ENCODE measurements at regions not wholly inside any gene's neighbourhood (a gene's known extent, or its start where the extent isn't known, plus 50 kb on each side); places are given as distances from the start of the nearest gene placed in this dataset.

GRCh38 chr16:59586331-59586730 lies 852.2 kb upstream of the GOT2 start:
- WGBS, 2 donors, result 44 to 46% methylated on average over 1 of the region's 1 CpG
- no peak for DNase-seq
- no peaks in the 10 kb centered on the region for H3K36me3 ChIP-seq (ENCODE audit: low read depth, missing control alignments)
- no peaks in the 10 kb centered on the region for H3K27me3 ChIP-seq
- no peaks in the 10 kb centered on the region for H3K9me3 ChIP-seq
- TF ChIP-seq POLR2A (IDR thresholded peaks at IDR 0.05) (no peak), CTCF (IDR thresholded peaks at IDR 0.05) (no peak)
- no peaks in the 10 kb centered on the region for H3K4me1 ChIP-seq
- no peak overlapping the region for H3K4me3 ChIP-seq
- no peak overlapping the region for H3K27ac ChIP-seq
- intact Hi-C loops (cut with DNase I; ENCODE audit: low total_unique reads), result no loop called here

GRCh38 chr16:59574296-59574695 lies 840.2 kb upstream of the GOT2 start:
- WGBS, 2 donors, result 85 to 91% methylated on average over 1 of the region's 1 CpG
- DNase-seq, result no peak
- Histone ChIP-seq H3K27me3 (no peaks in the 10 kb centered on the region), H3K4me1 (no peaks in the 10 kb centered on the region), H3K36me3 (ENCODE audit: low read depth, missing control alignments) (no peaks in the 10 kb centered on the region), H3K9me3 (no peaks in the 10 kb centered on the region), H3K4me3 (no peak overlapping the region), H3K27ac (no peak overlapping the region)
- intact Hi-C loops (cut with DNase I; ENCODE audit: low total_unique reads), result no loop called here
- TF ChIP-seq CTCF (IDR thresholded peaks at IDR 0.05) (no peak), POLR2A (IDR thresholded peaks at IDR 0.05) (no peak)

- WGBS, 2 donors, result 92 to 95% methylated on average over 5 of the region's 5 CpGs
- H3K4me1 ChIP-seq, result no peaks in the 10 kb centered on the region
- no peak overlapping the region for H3K4me3 ChIP-seq
- intact Hi-C loops (cut with DNase I; ENCODE audit: low total_unique reads), result no loop called here
- H3K27ac ChIP-seq, result no peak overlapping the region
- no peak for TF ChIP-seq POLR2A (IDR thresholded peaks at IDR 0.05)
- TF ChIP-seq CTCF (IDR thresholded peaks at IDR 0.05), result no peak
- no peak for DNase-seq
- H3K36me3 ChIP-seq (ENCODE audit: low read depth, missing control alignments), result no peaks in the 10 kb centered on the region
- no peaks in the 10 kb centered on the region for H3K9me3 ChIP-seq
- no peaks in the 10 kb centered on the region for H3K27me3 ChIP-seq
Observed at GRCh38 chr16:59573528-59574271, 839.6 kb upstream of the GOT2 start.

GRCh38 chr16:59567496-59567895 lies 833.4 kb upstream of the GOT2 start:
- Histone ChIP-seq H3K27me3 (no peaks in the 10 kb centered on the region), H3K9me3 (no peaks in the 10 kb centered on the region), H3K36me3 (ENCODE audit: low read depth, missing control alignments) (no peaks in the 10 kb centered on the region), H3K4me3 (no peak overlapping the region), H3K4me1 (no peaks in the 10 kb centered on the region), H3K27ac (no peak overlapping the region)
- intact Hi-C loops (cut with DNase I; ENCODE audit: low total_unique reads), result no loop called here
- 87 to 91% methylated on average over 5 of the region's 5 CpGs for WGBS, 2 donors
- TF ChIP-seq POLR2A (IDR thresholded peaks at IDR 0.05) (no peak), CTCF (IDR thresholded peaks at IDR 0.05) (no peak)
- DNase-seq, result no peak

- no peak for DNase-seq
- no peak overlapping the region for H3K4me3 ChIP-seq
- intact Hi-C loops (cut with DNase I; ENCODE audit: low total_unique reads), result no loop called here
- TF ChIP-seq POLR2A (IDR thresholded peaks at IDR 0.05) (no peak), CTCF (IDR thresholded peaks at IDR 0.05) (no peak)
- H3K27ac ChIP-seq, result no peak overlapping the region
- H3K9me3 ChIP-seq, result no peaks in the 10 kb centered on the region
- H3K4me1 ChIP-seq, result no peaks in the 10 kb centered on the region
- H3K36me3 ChIP-seq (ENCODE audit: low read depth, missing control alignments), result no peaks in the 10 kb centered on the region
- no peaks in the 10 kb centered on the region for H3K27me3 ChIP-seq
Observed at GRCh38 chr16:59566446-59566845, 832.3 kb upstream of the GOT2 start.

All from testis (tissue), 2 donors.